PC-9 (cell line): ENCODE measurements at regions not wholly inside any gene's neighbourhood (a gene's known extent, or its start where the extent isn't known, plus 50 kb on each side); places are given as distances from the start of the nearest gene placed in this dataset.

Experiments used
- EZH2 ChIP-seq: fragments of 200-600 bp; sonication (generic); IDR thresholded peaks from 2 replicates; pipeline ENCODE4 v1.8.0; 2017; ENCODE audit warnings: antibody characterized with exemption, low read depth
- TF ChIP-seq, protein P1 (sequence below): fragments of 200-600 bp; sonication (generic); conservative IDR thresholded peaks from 2 replicates; pipeline ENCODE4 v1.6.1; 2017; ENCODE audit warnings: mixed run types, antibody characterized with exemption, mild to moderate bottlenecking, moderate library complexity

GRCh38 chr2:187654535-187654934 lies 100.3 kb upstream of the TFPI start:
- TF ChIP-seq, protein P1, sequence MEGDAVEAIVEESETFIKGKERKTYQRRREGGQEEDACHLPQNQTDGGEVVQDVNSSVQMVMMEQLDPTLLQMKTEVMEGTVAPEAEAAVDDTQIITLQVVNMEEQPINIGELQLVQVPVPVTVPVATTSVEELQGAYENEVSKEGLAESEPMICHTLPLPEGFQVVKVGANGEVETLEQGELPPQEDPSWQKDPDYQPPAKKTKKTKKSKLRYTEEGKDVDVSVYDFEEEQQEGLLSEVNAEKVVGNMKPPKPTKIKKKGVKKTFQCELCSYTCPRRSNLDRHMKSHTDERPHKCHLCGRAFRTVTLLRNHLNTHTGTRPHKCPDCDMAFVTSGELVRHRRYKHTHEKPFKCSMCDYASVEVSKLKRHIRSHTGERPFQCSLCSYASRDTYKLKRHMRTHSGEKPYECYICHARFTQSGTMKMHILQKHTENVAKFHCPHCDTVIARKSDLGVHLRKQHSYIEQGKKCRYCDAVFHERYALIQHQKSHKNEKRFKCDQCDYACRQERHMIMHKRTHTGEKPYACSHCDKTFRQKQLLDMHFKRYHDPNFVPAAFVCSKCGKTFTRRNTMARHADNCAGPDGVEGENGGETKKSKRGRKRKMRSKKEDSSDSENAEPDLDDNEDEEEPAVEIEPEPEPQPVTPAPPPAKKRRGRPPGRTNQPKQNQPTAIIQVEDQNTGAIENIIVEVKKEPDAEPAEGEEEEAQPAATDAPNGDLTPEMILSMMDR: no peak
- TF ChIP-seq EZH2: no peak
